ENCODE measurements at regions not wholly inside any gene's neighbourhood (a gene's known extent, or its start where the extent isn't known, plus 50 kb on each side); places are given as distances from the start of the nearest gene placed in this dataset.

- TF ChIP-seq CTCF (conservative IDR thresholded peaks at IDR 0.05; ENCODE audit: low read depth, low read length) = no peak
- DNase-seq (ENCODE audit: low read depth) = no peak
- H3K4me3 ChIP-seq (ENCODE audit: low read depth, low read length) = no peak overlapping the region
Observed at GRCh38 chr3:14252321-14253021, 73.9 kb downstream of the LSM3 start.

DNA sequence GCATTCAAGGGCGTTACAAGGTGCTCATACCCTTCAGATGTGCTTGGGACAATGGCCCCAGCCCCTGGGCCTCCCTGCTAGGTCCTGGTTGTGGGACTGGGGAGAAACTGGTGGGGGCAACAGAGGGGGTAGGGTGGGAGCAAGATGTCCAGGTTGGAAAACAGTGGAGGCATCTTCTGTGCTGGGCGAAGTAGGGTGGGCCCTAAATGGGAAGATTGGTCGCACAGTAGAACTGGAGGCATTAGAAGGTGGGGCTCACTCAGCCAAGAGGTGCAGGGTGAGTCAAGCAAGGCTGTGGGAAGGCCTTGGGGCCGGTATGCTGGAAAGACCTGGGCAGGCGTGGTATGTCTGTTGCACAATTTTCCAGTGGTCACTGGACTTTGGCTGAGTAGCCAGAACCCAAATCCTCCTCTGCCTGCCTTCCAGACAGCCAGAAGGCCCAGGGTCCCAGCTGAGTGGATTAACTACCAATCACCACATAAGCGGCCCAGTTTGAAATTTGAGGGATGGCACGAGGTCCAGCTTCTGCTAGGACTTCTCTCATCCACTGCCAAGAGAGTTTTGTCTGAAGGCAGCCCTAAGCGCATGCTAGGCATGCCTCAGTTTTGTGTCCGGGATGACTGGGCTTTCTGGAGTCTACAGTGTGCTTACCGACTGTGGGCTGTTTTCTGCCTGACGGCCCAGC is 74.5 kb downstream of the LSM3 start:
- no peak overlapping the region for H3K4me3 ChIP-seq (ENCODE audit: low read depth, low read length)
- no peak for TF ChIP-seq CTCF (conservative IDR thresholded peaks at IDR 0.05; ENCODE audit: low read depth, low read length)
- DNase-seq (ENCODE audit: low read depth) = peak; percentile 56

DNA sequence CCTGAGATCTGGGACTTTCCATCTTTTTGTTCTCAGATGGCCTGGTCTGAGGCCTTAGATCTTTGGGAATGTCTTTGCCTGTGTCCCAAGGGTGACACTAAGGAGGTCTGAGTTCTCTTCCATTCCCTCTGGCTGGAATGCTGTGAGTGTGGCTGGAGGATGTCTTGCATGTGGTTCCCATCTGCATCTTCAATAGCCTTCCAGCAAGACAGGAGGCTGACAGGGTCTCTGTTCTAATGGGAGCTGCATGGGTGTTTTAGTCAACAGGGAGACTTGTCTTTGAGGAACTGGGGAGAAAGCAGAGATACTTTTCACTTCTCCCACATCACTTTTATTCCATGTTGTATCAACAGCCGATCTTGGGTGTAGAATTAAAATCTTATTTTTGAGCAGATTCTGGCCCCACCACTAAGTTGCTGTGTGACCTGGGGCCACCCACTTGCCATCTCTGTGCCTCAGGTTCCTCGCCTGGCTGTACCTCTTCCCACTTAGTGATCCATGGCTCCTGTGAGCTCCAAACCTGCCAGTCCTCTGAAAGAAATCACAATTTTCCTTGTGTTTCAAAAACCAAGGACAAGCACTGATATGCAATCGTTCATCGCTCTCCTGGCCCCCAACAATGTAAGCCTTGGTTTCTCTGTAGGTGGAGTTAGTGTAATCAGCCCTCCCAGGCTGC is 75.2 kb downstream of the LSM3 start:
- no peak overlapping the region for H3K4me3 ChIP-seq (ENCODE audit: low read depth, low read length)
- no peak for TF ChIP-seq CTCF (conservative IDR thresholded peaks at IDR 0.05; ENCODE audit: low read depth, low read length)
- DNase-seq (ENCODE audit: low read depth) = no peak

GRCh38 chr3:14254812-14255702 is 76.4 kb downstream of the LSM3 start:
- TF ChIP-seq CTCF (conservative IDR thresholded peaks at IDR 0.05; ENCODE audit: low read depth, low read length) = no peak
- H3K4me3 ChIP-seq (ENCODE audit: low read depth, low read length) = no peak overlapping the region
- no peak for DNase-seq (ENCODE audit: low read depth)

DNA sequence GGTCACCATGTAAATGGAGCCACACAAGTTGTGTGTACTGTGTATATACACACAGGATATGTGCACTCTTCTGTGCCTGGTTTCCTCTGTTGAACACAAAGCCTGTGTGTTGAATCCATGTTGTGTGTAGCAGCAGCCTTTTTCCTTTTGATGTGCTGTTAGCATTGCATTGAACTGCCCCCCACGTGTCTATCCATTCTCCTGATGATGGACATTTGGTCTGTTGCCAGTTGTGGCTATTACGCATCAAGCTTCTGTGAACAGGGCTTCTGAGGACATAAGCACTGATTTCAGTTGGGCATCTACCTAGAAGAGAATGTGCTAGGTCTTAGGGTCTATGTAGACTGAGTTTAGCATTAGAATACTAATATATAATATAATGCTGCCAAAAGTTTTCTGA is 77.4 kb downstream of the LSM3 start:
- DNase-seq (ENCODE audit: low read depth) = no peak
- TF ChIP-seq CTCF (conservative IDR thresholded peaks at IDR 0.05; ENCODE audit: low read depth, low read length) = no peak
- H3K4me3 ChIP-seq (ENCODE audit: low read depth, low read length) = no peak overlapping the region

GRCh38 chr3:14256561-14257342 is 78.1 kb downstream of the LSM3 start:
- no peak overlapping the region for H3K4me3 ChIP-seq (ENCODE audit: low read depth, low read length)
- DNase-seq (ENCODE audit: low read depth) = no peak
- no peak for TF ChIP-seq CTCF (conservative IDR thresholded peaks at IDR 0.05; ENCODE audit: low read depth, low read length)
